ENCODE measurements at regions not wholly inside any gene's neighbourhood (a gene's known extent, or its start where the extent isn't known, plus 50 kb on each side); places are given as distances from the start of the nearest gene placed in this dataset.

GRCh38 chr16:17724242-17724898, 253.6 kb upstream of the XYLT1 start:
- H3K36me3 ChIP-seq (ENCODE audit: control insufficient read depth, insufficient read depth, low read length): no peaks in the 10 kb centered on the region
- no peak for DNase-seq (ENCODE audit: low read depth)
- TF ChIP-seq CTCF (IDR thresholded peaks at IDR 0.05; ENCODE audit: insufficient read depth, low read length, severe bottlenecking): no peak
- no peak for FAIRE-seq
- no peak overlapping the region for H3K4me3 ChIP-seq (ENCODE audit: low read depth, low read length)
- no peaks in the 10 kb centered on the region for H3K27me3 ChIP-seq (ENCODE audit: control insufficient read depth, insufficient read depth, low read length)

DNA sequence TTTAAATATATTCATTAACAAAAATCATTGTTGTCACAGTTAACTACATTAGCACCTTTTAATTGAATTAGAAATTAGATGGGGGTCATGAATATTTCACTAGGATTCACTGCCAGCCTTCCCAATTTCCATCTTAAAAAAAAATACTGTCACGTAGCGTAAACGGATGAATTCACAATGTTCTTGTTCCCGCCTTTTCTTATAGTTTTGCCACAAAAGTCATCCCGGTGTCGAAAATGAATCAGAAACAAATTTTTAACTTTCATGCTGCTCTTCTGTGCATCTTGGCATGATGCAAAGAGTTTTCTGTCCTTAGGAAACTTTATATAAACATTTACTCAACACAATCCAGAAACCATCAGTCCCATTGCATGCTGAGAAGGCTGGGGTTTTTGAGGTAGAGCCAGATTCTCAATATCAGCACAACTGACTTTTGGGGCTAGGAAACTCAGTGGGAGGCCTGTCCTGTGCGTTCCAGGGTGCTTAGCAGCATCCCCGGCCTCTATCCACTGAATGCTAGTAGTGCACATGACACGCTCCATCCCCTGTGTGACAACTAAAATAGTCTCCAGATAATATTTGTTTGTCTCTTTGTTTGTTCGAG, 252.9 kb upstream of the XYLT1 start:
- DNase-seq (ENCODE audit: low read depth) (no peak), FAIRE-seq (no peak)
- no peaks in the 10 kb centered on the region for H3K36me3 ChIP-seq (ENCODE audit: control insufficient read depth, insufficient read depth, low read length)
- no peaks in the 10 kb centered on the region for H3K27me3 ChIP-seq (ENCODE audit: control insufficient read depth, insufficient read depth, low read length)
- H3K4me3 ChIP-seq (ENCODE audit: low read depth, low read length): no peak overlapping the region
- TF ChIP-seq CTCF (IDR thresholded peaks at IDR 0.05; ENCODE audit: insufficient read depth, low read length, severe bottlenecking): no peak

DNA sequence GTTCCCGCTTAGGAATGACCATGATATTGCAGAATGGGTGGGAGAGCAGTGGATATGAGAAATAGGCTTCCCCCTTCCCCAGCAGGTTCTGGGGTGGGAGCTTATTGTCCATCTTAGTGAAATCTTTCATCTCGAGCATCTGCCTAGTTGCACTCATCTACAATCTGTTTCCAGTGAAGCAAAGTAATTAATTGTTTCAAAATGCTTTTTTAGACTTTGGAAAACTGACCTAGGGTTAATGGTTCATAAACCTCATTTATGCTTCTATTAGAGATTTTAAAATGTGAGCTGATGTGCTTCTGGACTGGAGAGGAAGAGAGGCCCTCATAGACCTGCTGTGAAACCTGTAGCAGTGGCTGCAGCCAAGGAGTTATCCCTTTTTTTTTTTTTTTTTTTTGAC, 247.7 kb upstream of the XYLT1 start:
- Histone ChIP-seq H3K27me3 (ENCODE audit: control insufficient read depth, insufficient read depth, low read length) (no peaks in the 10 kb centered on the region), H3K4me3 (ENCODE audit: low read depth, low read length) (no peak overlapping the region), H3K36me3 (ENCODE audit: control insufficient read depth, insufficient read depth, low read length) (no peaks in the 10 kb centered on the region)
- FAIRE-seq (no peak), DNase-seq (ENCODE audit: low read depth) (no peak)
- TF ChIP-seq CTCF (IDR thresholded peaks at IDR 0.05; ENCODE audit: insufficient read depth, low read length, severe bottlenecking): no peak

DNA sequence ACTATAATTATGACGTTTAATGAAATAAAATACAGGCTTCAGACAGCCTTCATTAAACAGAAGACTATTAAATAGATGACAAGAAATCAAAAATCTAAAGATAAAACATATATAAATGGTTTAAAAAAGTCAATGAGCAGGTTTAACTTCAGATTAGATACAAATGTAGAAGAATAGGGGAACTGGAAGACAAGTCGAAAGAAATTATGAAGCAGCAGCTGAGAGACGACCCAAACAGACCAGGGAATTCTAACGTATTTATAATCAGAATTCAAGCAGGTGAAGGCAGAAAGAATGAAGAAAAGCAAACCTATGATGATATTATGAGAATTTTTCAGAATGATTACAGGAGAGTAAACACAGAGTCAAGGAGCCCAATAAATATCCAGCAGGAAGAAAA, 235.1 kb upstream of the XYLT1 start:
- DNase-seq (ENCODE audit: low read depth): no peak
- no peak for TF ChIP-seq CTCF (IDR thresholded peaks at IDR 0.05; ENCODE audit: insufficient read depth, low read length, severe bottlenecking)
- Histone ChIP-seq H3K36me3 (ENCODE audit: control insufficient read depth, insufficient read depth, low read length) (no peaks in the 10 kb centered on the region), H3K4me3 (ENCODE audit: low read depth, low read length) (no peak overlapping the region), H3K27me3 (ENCODE audit: control insufficient read depth, insufficient read depth, low read length) (no peaks in the 10 kb centered on the region)
- no peak for FAIRE-seq

DNA sequence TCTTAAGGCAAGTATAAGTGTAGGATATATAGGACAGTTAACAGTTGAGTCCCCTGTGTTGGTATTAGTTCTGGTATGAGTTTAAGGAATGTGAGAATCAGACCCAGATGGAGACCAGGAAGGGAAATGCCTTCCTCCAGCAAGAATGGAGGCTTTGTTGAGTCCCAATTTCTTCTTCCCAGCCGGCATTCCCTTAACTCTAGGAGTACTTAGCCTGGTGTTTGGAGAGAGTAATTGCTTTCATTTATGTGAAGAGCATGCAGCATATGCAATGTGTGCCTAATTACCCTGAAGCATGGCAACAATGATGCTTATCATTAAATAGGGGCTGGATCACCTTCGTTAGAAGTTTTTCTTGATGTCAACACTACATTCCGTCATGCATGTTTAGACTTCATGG, 225.9 kb upstream of the XYLT1 start:
- DNase-seq (ENCODE audit: low read depth) (no peak), FAIRE-seq (no peak)
- H3K36me3 ChIP-seq (ENCODE audit: control insufficient read depth, insufficient read depth, low read length): no peaks in the 10 kb centered on the region
- TF ChIP-seq CTCF (IDR thresholded peaks at IDR 0.05; ENCODE audit: insufficient read depth, low read length, severe bottlenecking): no peak
- no peaks in the 10 kb centered on the region for H3K27me3 ChIP-seq (ENCODE audit: control insufficient read depth, insufficient read depth, low read length)
- H3K4me3 ChIP-seq (ENCODE audit: low read depth, low read length): no peak overlapping the region

GRCh38 chr16:17692484-17692883, 221.7 kb upstream of the XYLT1 start:
- no peak for DNase-seq (ENCODE audit: low read depth)
- no peaks in the 10 kb centered on the region for H3K36me3 ChIP-seq (ENCODE audit: control insufficient read depth, insufficient read depth, low read length)
- no peak for FAIRE-seq
- H3K27me3 ChIP-seq (ENCODE audit: control insufficient read depth, insufficient read depth, low read length): no peaks in the 10 kb centered on the region
- no peak for TF ChIP-seq CTCF (IDR thresholded peaks at IDR 0.05; ENCODE audit: insufficient read depth, low read length, severe bottlenecking)
- no peak overlapping the region for H3K4me3 ChIP-seq (ENCODE audit: low read depth, low read length)
